GM18511 (cell line): ENCODE measurements at regions not wholly inside any gene's neighbourhood (a gene's known extent, or its start where the extent isn't known, plus 50 kb on each side); places are given as distances from the start of the nearest gene placed in this dataset.
"Not testable (repeated sequence)": the region's sequence is repeated elsewhere in the genome, so short reads cannot be mapped to it uniquely, and the experiment has no call there.

Source experiments
- ATAC-seq: cut with Tn5 transposase; IDR thresholded peaks from one replicate; pipeline ENCODE4 v1.9.1; 2021; ENCODE audit warnings: mild to moderate bottlenecking, moderate library complexity; ENCODE audit not compliant: unreplicated experiment

- ATAC-seq = not testable (repeated sequence)
Measured at GRCh38 chr5:99471726-99472125, 542.9 kb upstream of the CHD1 start.

DNA sequence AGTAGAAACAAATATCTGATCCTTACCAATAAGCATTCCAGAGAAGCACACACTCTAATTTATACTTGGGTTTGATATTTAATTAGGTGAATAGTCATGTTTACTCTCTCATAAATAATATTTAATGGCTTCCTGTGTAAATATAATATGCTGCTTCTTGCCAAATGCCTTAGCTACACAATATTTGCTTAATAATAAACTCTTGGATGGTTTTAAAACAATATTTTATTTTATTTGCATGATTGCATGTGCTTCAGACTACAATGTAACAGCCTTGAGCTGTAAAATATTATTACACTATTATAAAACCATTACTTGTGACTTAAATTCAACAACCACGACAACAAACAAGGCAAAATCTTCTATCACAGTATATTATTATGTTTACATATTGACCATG lies 542.4 kb upstream of the CHD1 start:
- ATAC-seq = not testable (repeated sequence)

DNA sequence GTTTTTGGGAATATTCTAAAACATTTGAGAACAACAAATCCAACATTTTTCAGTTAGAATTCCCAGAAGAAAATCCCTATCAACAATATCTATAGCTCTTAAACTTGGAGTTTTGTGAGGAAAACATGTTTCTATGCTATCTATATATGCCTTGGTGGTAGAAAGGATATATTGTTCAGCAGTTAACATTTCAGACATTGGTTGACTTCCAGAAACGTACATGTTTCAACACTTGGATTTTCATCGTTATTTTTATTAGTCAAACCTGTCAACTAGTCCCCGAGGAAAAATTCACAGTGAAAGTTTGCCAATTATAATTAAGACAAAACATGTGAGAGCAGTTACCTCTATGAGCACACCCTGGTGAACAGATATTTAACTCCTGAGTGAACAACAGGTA lies 541.8 kb upstream of the CHD1 start:
- not testable (repeated sequence) for ATAC-seq

DNA sequence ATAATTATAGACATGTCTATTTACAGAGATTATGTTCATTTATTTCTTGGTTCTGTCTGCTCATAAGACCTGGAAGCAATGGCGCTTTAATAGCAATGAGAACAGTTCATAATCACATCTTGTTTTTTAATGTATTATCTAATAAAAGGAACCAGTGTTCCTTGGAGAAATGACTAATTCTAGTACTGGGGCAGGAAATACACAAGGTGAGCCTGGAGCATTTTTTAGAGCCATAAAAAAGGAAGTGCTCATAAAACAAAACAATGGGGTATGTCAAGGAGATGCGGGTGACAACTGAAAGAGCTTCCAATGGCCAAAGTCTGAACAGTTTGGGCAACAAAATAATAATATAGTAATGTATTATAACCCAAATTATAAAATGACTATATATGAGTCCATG lies 531.9 kb upstream of the CHD1 start:
- ATAC-seq = no peak

DNA sequence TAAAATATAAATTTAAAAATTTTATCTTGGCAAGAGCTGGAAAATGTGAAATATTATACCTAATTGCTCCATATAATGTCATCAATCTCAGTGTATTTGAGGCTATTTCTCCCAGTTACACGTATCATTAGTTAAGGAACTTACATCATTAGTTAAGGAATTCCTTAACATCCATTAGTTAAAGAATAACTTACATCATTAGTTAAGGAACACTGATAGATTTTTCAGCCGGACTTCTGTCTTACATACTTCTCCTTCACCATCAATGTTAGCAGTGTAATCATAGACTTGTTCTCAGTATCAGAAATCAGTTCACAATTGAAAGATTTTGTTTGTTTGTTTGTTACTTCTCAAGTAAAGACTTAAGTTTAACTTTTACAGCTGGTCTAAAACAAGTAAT lies 524.4 kb upstream of the CHD1 start:
- ATAC-seq = no peak

DNA sequence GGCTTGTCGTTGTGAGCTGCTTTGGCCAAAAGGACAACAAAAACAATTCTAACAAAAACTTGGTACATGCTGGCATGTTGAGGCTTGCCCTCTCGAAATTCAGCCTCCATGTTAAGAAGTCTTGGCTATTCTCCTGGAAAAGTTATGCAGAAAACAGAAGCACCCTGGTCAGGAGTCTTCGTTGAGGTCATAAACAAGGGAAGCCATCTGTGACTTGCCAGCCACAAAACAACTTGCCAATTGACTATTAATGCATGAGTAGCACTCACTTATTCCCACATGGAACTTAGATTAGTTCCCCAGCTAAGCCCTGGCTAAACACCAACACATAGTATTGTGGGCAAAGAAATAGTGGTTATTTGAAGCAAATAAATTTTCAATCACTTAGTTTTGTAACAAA lies 521.0 kb upstream of the CHD1 start:
- no peak for ATAC-seq

- no peak for ATAC-seq
Measured at GRCh38 chr5:99445805-99446204, 517.0 kb upstream of the CHD1 start.

- no peak for ATAC-seq
Measured at GRCh38 chr5:99441235-99441634, 512.4 kb upstream of the CHD1 start.

- ATAC-seq = no peak
Measured at GRCh38 chr5:99438619-99439018, 509.8 kb upstream of the CHD1 start.

DNA sequence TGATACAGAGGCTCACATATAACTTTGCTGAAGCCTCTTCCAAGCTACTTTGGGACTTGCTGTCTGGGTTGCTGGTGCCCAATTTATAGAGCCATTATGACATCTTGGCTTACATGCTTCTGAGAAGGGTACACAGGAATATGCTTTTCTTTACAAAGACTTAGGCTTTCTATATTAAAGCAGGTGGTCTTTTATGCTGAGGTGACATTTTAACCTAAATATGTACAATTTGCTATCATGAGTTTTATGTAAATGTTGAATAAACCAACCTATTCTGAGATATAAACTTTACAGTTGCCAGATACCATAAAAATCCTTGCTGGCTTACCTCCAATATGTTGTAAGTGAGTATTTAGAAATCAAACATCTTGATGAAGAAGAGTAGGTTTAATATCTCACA lies 509.2 kb upstream of the CHD1 start:
- no peak for ATAC-seq

GRCh38 chr5:99423396-99423795 lies 494.6 kb upstream of the CHD1 start:
- ATAC-seq = not testable (repeated sequence)

DNA sequence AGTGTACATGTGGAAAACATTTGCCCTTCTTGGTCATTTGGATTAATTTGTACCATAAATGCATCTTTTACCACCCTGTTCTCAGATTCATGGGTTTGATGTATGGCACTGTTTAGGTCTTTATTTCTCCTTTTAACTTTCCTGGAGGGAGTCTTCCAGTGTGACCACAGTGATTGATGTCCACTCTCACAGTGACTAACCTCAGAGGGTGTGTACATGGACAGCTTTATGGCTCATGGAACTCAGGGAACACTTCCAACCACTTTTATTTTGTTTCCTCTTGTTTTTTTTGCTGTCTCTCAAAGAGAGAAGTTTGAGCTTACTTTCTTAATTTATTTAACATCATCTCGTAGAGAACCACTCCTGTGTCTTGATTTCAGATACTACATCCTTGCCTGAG lies 489.8 kb upstream of the CHD1 start:
- ATAC-seq = not testable (repeated sequence)

GRCh38 chr5:99410386-99410785 lies 481.6 kb upstream of the CHD1 start:
- ATAC-seq = not testable (repeated sequence)

- not testable (repeated sequence) for ATAC-seq
Measured at GRCh38 chr5:99404764-99405302, 476.0 kb upstream of the CHD1 start.

DNA sequence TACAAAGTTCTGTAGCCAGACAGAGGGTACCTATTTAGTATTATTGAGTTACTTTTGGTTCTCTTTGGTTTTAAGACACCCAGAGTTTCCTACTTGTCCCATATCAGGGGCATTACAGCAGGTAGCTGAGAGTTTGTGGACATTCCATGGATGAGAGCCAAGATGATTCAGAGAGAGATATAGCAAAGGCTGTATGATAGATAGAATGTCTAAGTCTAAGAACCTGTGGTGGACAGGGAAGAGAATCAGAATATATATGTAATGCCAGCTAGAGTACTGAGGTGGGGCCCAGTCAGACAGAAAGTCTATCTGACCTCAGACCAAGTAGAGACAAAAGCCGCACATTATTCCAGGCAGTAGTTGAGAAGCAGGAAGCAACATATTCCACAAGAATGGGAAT lies 471.8 kb upstream of the CHD1 start:
- not testable (repeated sequence) for ATAC-seq

GRCh38 chr5:99398976-99399375 lies 470.2 kb upstream of the CHD1 start:
- no peak for ATAC-seq

DNA sequence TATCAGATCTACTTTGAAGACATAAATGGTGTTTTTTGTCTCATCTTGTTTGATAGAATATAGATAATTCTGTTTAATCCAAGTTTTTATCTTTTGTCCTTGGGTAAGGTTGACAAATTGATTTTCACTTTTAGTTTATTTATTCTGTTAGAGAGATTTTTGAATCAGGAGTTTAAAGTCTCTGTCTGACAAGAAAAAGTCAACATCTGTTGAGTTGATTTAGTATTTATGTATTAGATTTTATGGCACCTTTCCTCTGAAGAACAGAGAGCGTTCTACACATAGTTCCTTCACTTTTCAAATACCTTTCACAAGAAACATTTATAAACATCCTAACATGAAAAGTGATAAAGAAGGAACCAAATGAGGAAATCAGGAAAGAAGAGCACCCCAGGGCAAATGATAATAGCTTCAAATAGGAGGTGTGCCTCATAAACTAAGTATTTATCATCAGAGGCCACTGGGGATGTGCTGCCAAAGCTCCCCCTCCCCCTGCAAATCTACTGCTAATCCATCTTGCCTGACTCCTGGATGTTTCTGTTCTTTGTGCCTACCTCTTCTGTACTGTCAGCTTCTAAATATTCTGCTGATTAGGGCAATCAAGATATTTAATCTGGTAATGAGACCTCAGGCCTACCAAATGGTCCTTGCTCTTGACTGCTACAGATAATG lies 457.7 kb upstream of the CHD1 start:
- no peak for ATAC-seq

- no peak for ATAC-seq
Measured at GRCh38 chr5:99379187-99379586, 450.4 kb upstream of the CHD1 start.

DNA sequence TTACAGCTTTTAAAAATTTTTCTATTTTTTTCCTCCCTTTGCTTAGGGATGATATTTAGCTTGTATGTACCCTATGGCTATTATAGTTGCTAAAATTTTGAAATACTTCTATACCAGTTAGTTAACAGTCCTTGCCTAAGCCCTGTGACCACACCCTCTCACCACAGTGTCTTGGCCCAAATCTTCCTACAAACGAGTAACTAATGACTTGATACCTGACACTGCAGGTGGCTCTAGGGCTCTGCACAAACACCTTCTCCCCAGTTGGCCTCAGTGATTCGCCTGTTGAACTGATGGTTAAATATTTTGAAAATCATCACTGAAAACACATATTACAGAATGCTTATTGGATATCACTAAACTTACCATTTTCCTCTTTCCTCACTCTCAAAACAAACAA lies 449.6 kb upstream of the CHD1 start:
- no peak for ATAC-seq

- no peak for ATAC-seq
Measured at GRCh38 chr5:99369797-99370593, 441.2 kb upstream of the CHD1 start.

- ATAC-seq = no peak
Measured at GRCh38 chr5:99368726-99369125, 439.9 kb upstream of the CHD1 start.

GRCh38 chr5:99355881-99356280 lies 427.1 kb upstream of the CHD1 start:
- ATAC-seq = no peak
